ENCODE measurements at regions not wholly inside any gene's neighbourhood (a gene's known extent, or its start where the extent isn't known, plus 50 kb on each side); places are given as distances from the start of the nearest gene placed in this dataset.

- peaks cover 2% of the 10 kb centered on the region for H3K27me3 Mint-ChIP-seq (ENCODE audit: unreplicated experiment)
- H3K4me1 Mint-ChIP-seq (ENCODE audit: low read depth, unreplicated experiment): peaks cover 16% of the 10 kb centered on the region
- no peaks in the 10 kb centered on the region for H3K9me3 Mint-ChIP-seq (ENCODE audit: unreplicated experiment)
- H3K4me3 Mint-ChIP-seq (ENCODE audit: unreplicated experiment): no peak overlapping the region
- no peak for DNase-seq
- TF ChIP-seq CTCF (IDR thresholded peaks at IDR 0.05; ENCODE audit: partially characterized antibody, unreplicated experiment): no peak
- no peaks in the 10 kb centered on the region for H3K36me3 Mint-ChIP-seq (ENCODE audit: unreplicated experiment)
- no peak overlapping the region for H3K27ac Mint-ChIP-seq (ENCODE audit: unreplicated experiment)
These were observed 75.0 kb downstream of the HMHB1 start for GRCh38 chr5:143886651-143887638.

- H3K4me1 Mint-ChIP-seq (ENCODE audit: low read depth, unreplicated experiment): peaks cover 20% of the 10 kb centered on the region
- no peak overlapping the region for H3K4me3 Mint-ChIP-seq (ENCODE audit: unreplicated experiment)
- no peak for DNase-seq
- H3K27me3 Mint-ChIP-seq (ENCODE audit: unreplicated experiment): peaks cover 2% of the 10 kb centered on the region
- no peak for TF ChIP-seq CTCF (IDR thresholded peaks at IDR 0.05; ENCODE audit: partially characterized antibody, unreplicated experiment)
- H3K36me3 Mint-ChIP-seq (ENCODE audit: unreplicated experiment): no peaks in the 10 kb centered on the region
- no peak overlapping the region for H3K27ac Mint-ChIP-seq (ENCODE audit: unreplicated experiment)
- no peaks in the 10 kb centered on the region for H3K9me3 Mint-ChIP-seq (ENCODE audit: unreplicated experiment)
These were observed 76.1 kb downstream of the HMHB1 start for GRCh38 chr5:143887903-143888665.

- no peak for TF ChIP-seq CTCF (IDR thresholded peaks at IDR 0.05; ENCODE audit: partially characterized antibody, unreplicated experiment)
- Mint-ChIP-seq H3K27ac (ENCODE audit: unreplicated experiment) (no peak overlapping the region), H3K36me3 (ENCODE audit: unreplicated experiment) (no peaks in the 10 kb centered on the region), H3K27me3 (ENCODE audit: unreplicated experiment) (peaks cover 2% of the 10 kb centered on the region), H3K9me3 (ENCODE audit: unreplicated experiment) (no peaks in the 10 kb centered on the region), H3K4me1 (ENCODE audit: low read depth, unreplicated experiment) (peaks cover 20% of the 10 kb centered on the region), H3K4me3 (ENCODE audit: unreplicated experiment) (no peak overlapping the region)
- DNase-seq: no peak
These were observed 77.0 kb downstream of the HMHB1 start for GRCh38 chr5:143888912-143889311.

GRCh38 chr5:143889986-143890385, 78.0 kb downstream of the HMHB1 start:
- no peaks in the 10 kb centered on the region for H3K9me3 Mint-ChIP-seq (ENCODE audit: unreplicated experiment)
- no peak overlapping the region for H3K4me3 Mint-ChIP-seq (ENCODE audit: unreplicated experiment)
- TF ChIP-seq CTCF (IDR thresholded peaks at IDR 0.05; ENCODE audit: partially characterized antibody, unreplicated experiment): no peak
- H3K27ac Mint-ChIP-seq (ENCODE audit: unreplicated experiment): no peak overlapping the region
- H3K36me3 Mint-ChIP-seq (ENCODE audit: unreplicated experiment): no peaks in the 10 kb centered on the region
- H3K4me1 Mint-ChIP-seq (ENCODE audit: low read depth, unreplicated experiment): peaks cover 18% of the 10 kb centered on the region
- no peak for DNase-seq
- H3K27me3 Mint-ChIP-seq (ENCODE audit: unreplicated experiment): peaks cover 2% of the 10 kb centered on the region

All from glutamatergic neuron (in vitro differentiated cells).